Activated CD4-positive, alpha-beta T cell treated with anti-CD3 and anti-CD28 coated beads for 36 hours (primary cell): ENCODE measurements at regions not wholly inside any gene's neighbourhood (a gene's known extent, or its start where the extent isn't known, plus 50 kb on each side); places are given as distances from the start of the nearest gene placed in this dataset.

ENCODE experiments used
- ATAC-seq: fragments of 200-7000 bp; cut with Tn5 transposase; one replicate; pipeline ENCODE4 v1.10.0; 2021; ENCODE audit warnings: mild to moderate bottlenecking, moderate library complexity
- CTCF ChIA-PET: fragments of 350-600 bp; sonication (Branson Sonifier 250); formaldehyde crosslinking; loops from one replicate; lab custom pipeline; 2021; ENCODE audit warnings: antibody characterized with exemption; lab: Charles Lee
- POLR2A ChIA-PET: fragments of 350-600 bp; sonication (Branson Sonifier 250); formaldehyde crosslinking; loops from one replicate; lab custom pipeline; 2021; ENCODE audit warnings: antibody characterized with exemption, inconsistent platforms; lab: Charles Lee
- DNase-seq: peaks from one replicate; pipeline ENCODE4 v3.0.0-alpha.2; 2020
- H3K27ac Mint-ChIP-seq: one replicate; pipeline ENCODE4 v1.8.0; 2021; ENCODE audit warnings: mixed read lengths
- H3K27me3 Mint-ChIP-seq: one replicate; pipeline ENCODE4 v1.8.0; 2021; ENCODE audit warnings: mixed read lengths
- H3K36me3 Mint-ChIP-seq: one replicate; pipeline ENCODE4 v1.8.0; 2021; ENCODE audit warnings: low read depth, mixed read lengths
- H3K4me1 Mint-ChIP-seq: one replicate; pipeline ENCODE4 v1.8.0; 2021; ENCODE audit warnings: mixed read lengths
- H3K4me3 Mint-ChIP-seq: one replicate; pipeline ENCODE4 v1.8.0; 2021; ENCODE audit warnings: mild to moderate bottlenecking, moderate library complexity, mixed read lengths
- H3K9me3 Mint-ChIP-seq: one replicate; pipeline ENCODE4 v1.8.0; 2021; ENCODE audit warnings: low read depth, mixed read lengths
- intact Hi-C, 2 experiments: fragments of 100-400 bp; cut with DNase I in 1 of 2; cut with micrococcal nuclease in 1 of 2; formaldehyde crosslinking; loops; one replicate each; pipeline versions ENCODE4 v1.14.2 to v1.15.1; 2022 to 2024; cut with DNase I, micrococcal nuclease

DNA sequence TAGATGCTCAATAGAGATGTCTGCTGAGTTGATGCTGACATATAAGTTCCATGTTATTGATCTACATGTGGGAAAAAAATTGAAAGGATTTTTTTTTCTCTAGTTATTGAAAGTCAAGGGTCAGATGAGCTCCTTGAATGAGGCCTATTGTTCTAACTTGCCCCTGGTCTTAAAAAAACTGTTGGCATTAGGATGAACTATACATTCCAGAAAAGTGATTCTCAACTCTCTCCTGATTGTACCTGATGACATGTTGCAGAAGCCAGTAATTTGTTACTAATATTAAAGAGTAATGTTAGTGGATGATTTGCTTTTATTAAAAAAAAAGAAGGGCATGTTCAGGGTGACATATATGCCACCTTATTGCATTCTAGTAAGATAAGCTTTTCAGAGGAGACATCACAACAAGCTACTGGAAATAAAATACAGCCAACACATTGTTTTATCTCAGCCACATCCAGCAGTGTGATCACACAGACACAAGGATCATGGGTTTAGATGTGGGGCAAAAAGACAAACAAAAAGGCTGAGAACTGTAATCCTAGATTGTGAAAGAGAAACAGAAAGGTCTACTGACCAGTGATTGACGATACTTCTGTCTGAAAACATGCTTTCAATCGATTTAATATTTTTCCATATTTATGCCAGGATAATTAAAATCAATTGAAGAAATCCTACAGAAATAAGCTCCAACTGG is 1314.1 kb upstream of the C9orf72 start:
- no peaks in the 10 kb centered on the region for H3K27me3 Mint-ChIP-seq
- H3K9me3 Mint-ChIP-seq: no peaks in the 10 kb centered on the region
- DNase-seq (no peak), ATAC-seq (no peak)
- ChIA-PET CTCF (interaction anchor here (0.6 kb wide), 1 partner anchor 805 kb away, joined by 3 read pairs; no protein-coding TSS in a partner anchor), POLR2A (interaction anchor here (0.6 kb wide), 1 partner anchor 579 kb away, joined by 5 read pairs; no protein-coding TSS in a partner anchor)
- no peak overlapping the region for H3K4me3 Mint-ChIP-seq
- no peaks in the 10 kb centered on the region for H3K4me1 Mint-ChIP-seq
- H3K36me3 Mint-ChIP-seq: no peaks in the 10 kb centered on the region
- no peak overlapping the region for H3K27ac Mint-ChIP-seq
- intact Hi-C loops: no loop called here

- CTCF ChIA-PET: no interaction called here
- intact Hi-C loops: no loop called here
Measured at GRCh38 chr9:28888806-28889205, 1315.5 kb upstream of the C9orf72 start.

DNA sequence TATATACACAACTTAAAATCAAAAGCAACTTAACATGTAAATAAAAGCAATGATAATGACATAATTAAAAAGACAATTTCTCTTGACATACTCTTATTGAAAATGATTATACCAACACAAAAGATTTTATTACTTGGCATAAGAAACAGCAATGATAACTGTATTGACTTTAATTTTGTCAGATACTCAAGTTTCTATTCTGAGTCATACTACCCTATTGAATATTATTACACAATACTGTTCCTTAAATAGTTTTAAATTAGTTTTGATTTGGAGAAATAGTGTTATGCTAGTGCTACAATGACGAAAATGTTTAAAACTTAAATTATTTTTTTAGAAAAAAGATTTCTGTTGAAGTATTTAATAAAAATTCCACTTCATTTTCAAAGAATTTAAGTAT is 1319.3 kb upstream of the C9orf72 start:
- ATAC-seq (no peak), DNase-seq (no peak)
- Mint-ChIP-seq H3K4me3 (no peak overlapping the region), H3K4me1 (no peaks in the 10 kb centered on the region), H3K27ac (no peak overlapping the region), H3K9me3 (no peaks in the 10 kb centered on the region), H3K27me3 (no peaks in the 10 kb centered on the region), H3K36me3 (no peaks in the 10 kb centered on the region)
- ChIA-PET CTCF (no interaction called here), POLR2A (no interaction called here)
- intact Hi-C loops: no loop called here

More at GRCh38 chr9:28888806-28889205, 1315.5 kb upstream of the C9orf72 start:
- POLR2A ChIA-PET: no interaction called here
- Mint-ChIP-seq H3K9me3 (no peaks in the 10 kb centered on the region), H3K4me1 (no peaks in the 10 kb centered on the region), H3K36me3 (no peaks in the 10 kb centered on the region), H3K27me3 (no peaks in the 10 kb centered on the region), H3K27ac (no peak overlapping the region), H3K4me3 (no peak overlapping the region)
- no peak for DNase-seq
- ATAC-seq: no peak

GRCh38 chr9:28899267-28899666 is 1326.0 kb upstream of the C9orf72 start:
- H3K27ac Mint-ChIP-seq: no peak overlapping the region
- H3K27me3 Mint-ChIP-seq: no peaks in the 10 kb centered on the region
- H3K36me3 Mint-ChIP-seq: no peaks in the 10 kb centered on the region
- ATAC-seq (no peak), DNase-seq (no peak)
- POLR2A ChIA-PET: no interaction called here
- H3K4me1 Mint-ChIP-seq: no peaks in the 10 kb centered on the region
- no peak overlapping the region for H3K4me3 Mint-ChIP-seq
- CTCF ChIA-PET: no interaction called here
- H3K9me3 Mint-ChIP-seq: peaks cover 2% of the 10 kb centered on the region
- intact Hi-C loops: no loop called here

DNA sequence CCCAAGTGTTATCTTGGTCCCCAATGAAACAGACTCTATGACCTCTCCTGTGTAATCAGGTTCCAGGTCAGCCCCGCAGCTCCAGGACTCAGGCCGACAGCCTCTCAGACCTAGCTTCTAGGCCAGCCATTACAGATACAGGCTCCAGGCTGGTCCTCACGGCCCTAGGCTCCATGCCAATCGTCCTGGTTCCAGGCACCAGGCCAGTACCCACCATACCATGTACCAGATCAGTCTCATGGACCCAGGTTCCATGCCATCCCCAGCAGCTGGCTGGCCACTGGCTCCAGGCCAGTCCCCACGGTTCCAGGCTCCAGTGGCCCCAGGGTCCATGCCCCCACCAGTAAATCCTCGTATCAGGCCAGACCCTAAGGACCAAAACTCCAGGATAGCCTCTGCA is 1326.6 kb upstream of the C9orf72 start:
- ATAC-seq (no peak), DNase-seq (no peak)
- intact Hi-C loops: no loop called here
- Mint-ChIP-seq H3K27ac (no peak overlapping the region), H3K9me3 (peaks cover 2% of the 10 kb centered on the region), H3K4me1 (no peaks in the 10 kb centered on the region), H3K4me3 (no peak overlapping the region), H3K27me3 (no peaks in the 10 kb centered on the region), H3K36me3 (no peaks in the 10 kb centered on the region)
- ChIA-PET POLR2A (no interaction called here), CTCF (interaction anchor here (0.7 kb wide), 1 partner anchor 36 kb away, joined by 3 read pairs; no protein-coding TSS in a partner anchor)

DNA sequence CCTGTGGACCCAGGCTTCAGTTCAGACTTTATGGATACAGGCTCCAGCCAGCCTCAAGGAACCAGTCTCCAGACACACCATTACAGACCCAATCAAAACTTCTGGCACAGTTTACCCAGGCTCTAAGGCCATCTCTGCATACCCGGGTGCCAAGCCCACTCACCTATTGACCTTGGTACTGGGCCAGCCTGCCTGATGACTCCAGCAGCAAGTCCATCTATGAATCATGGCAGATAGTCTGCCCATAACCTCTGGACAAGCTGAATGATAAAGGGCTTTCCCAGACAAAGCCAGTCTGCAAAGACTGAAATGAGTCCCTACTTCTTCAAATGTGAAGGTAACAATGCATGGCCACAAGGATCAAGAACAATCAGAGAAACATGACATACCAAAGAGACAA is 1327.1 kb upstream of the C9orf72 start:
- intact Hi-C loops: no loop called here
- Mint-ChIP-seq H3K27me3 (no peaks in the 10 kb centered on the region), H3K4me1 (no peaks in the 10 kb centered on the region), H3K4me3 (no peak overlapping the region), H3K9me3 (peaks cover 2% of the 10 kb centered on the region), H3K36me3 (no peaks in the 10 kb centered on the region), H3K27ac (no peak overlapping the region)
- ChIA-PET POLR2A (no interaction called here), CTCF (interaction anchor here (0.7 kb wide), 1 partner anchor 36 kb away, joined by 3 read pairs; no protein-coding TSS in a partner anchor)
- ATAC-seq: no peak
- DNase-seq: no peak

GRCh38 chr9:28909526-28909925 is 1336.2 kb upstream of the C9orf72 start:
- intact Hi-C loops: no loop called here
- peaks cover 2% of the 10 kb centered on the region for H3K9me3 Mint-ChIP-seq
- no peak overlapping the region for H3K27ac Mint-ChIP-seq
- H3K27me3 Mint-ChIP-seq: no peaks in the 10 kb centered on the region
- POLR2A ChIA-PET: no interaction called here
- no peaks in the 10 kb centered on the region for H3K4me1 Mint-ChIP-seq
- CTCF ChIA-PET: no interaction called here
- no peak for DNase-seq
- H3K4me3 Mint-ChIP-seq: no peak overlapping the region
- no peak for ATAC-seq
- no peaks in the 10 kb centered on the region for H3K36me3 Mint-ChIP-seq

GRCh38 chr9:28912621-28913020 is 1339.3 kb upstream of the C9orf72 start:
- intact Hi-C loops: no loop called here
- ATAC-seq (no peak), DNase-seq (no peak)
- Mint-ChIP-seq H3K4me1 (no peaks in the 10 kb centered on the region), H3K9me3 (peaks cover 2% of the 10 kb centered on the region), H3K27me3 (no peaks in the 10 kb centered on the region), H3K4me3 (no peak overlapping the region), H3K27ac (no peak overlapping the region), H3K36me3 (no peaks in the 10 kb centered on the region)
- ChIA-PET POLR2A (no interaction called here), CTCF (no interaction called here)

- no peaks in the 10 kb centered on the region for H3K36me3 Mint-ChIP-seq
Measured at GRCh38 chr9:28915202-28915930, 1342.1 kb upstream of the C9orf72 start.

GRCh38 chr9:28916348-28916747 is 1343.1 kb upstream of the C9orf72 start:
- intact Hi-C loops: no loop called here
- no peak overlapping the region for H3K4me3 Mint-ChIP-seq
- ChIA-PET CTCF (no interaction called here), POLR2A (no interaction called here)
- no peaks in the 10 kb centered on the region for H3K9me3 Mint-ChIP-seq
- no peak for DNase-seq
- H3K27ac Mint-ChIP-seq: no peak overlapping the region
- ATAC-seq: no peak
- no peaks in the 10 kb centered on the region for H3K4me1 Mint-ChIP-seq
- no peaks in the 10 kb centered on the region for H3K27me3 Mint-ChIP-seq
- no peaks in the 10 kb centered on the region for H3K36me3 Mint-ChIP-seq

More at GRCh38 chr9:28915202-28915930, 1342.1 kb upstream of the C9orf72 start:
- peaks cover 2% of the 10 kb centered on the region for H3K9me3 Mint-ChIP-seq
- no peak for DNase-seq
- ATAC-seq: no peak
- intact Hi-C loops: no loop called here
- no peak overlapping the region for H3K27ac Mint-ChIP-seq
- ChIA-PET POLR2A (no interaction called here), CTCF (interaction anchor here (0.7 kb wide), 1 partner anchor 1814 kb away, joined by 3 read pairs; no protein-coding TSS in a partner anchor)
- H3K4me3 Mint-ChIP-seq: no peak overlapping the region
- H3K4me1 Mint-ChIP-seq: no peaks in the 10 kb centered on the region
- no peaks in the 10 kb centered on the region for H3K27me3 Mint-ChIP-seq

DNA sequence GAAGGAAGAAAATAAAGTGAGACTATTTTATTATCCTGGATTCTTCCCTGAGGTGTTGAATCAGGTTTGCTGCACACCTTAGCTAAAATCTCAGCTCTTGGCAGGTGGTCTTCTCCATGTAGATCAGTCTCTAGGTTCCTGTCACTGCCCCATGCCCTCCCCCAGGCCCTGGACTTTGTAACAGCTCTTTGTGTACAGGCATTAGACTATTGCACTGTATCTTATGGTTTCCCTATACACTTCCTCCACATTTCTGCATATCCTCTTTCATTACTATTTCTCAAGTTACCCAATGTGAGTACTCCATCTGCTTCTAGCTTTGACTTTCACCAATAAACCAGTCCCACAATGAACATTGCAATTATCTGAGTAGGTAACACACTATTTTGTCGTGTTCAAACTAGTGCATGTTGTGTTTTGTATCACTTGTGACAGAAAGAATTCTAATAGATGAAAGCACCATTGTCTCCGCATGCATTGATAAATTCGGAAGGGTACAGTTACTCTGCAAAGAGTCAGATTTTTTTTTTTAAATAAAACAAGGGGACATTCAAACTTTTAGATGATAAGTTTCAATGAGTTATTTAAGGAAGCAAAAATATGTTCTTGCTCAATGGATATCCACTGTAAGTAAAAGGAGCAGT is 1348.7 kb upstream of the C9orf72 start:
- H3K27ac Mint-ChIP-seq: no peak overlapping the region
- H3K27me3 Mint-ChIP-seq: no peaks in the 10 kb centered on the region
- no peaks in the 10 kb centered on the region for H3K4me1 Mint-ChIP-seq
- ATAC-seq: no peak
- ChIA-PET CTCF (interaction anchor here (0.7 kb wide), 1 partner anchor 12 kb away, joined by 3 read pairs; no protein-coding TSS in a partner anchor), POLR2A (no interaction called here)
- intact Hi-C loops: no loop called here
- no peaks in the 10 kb centered on the region for H3K36me3 Mint-ChIP-seq
- no peak for DNase-seq
- no peaks in the 10 kb centered on the region for H3K9me3 Mint-ChIP-seq
- H3K4me3 Mint-ChIP-seq: no peak overlapping the region
